ENCODE measurements at regions not wholly inside any gene's neighbourhood (a gene's known extent, or its start where the extent isn't known, plus 50 kb on each side); places are given as distances from the start of the nearest gene placed in this dataset.

DNA sequence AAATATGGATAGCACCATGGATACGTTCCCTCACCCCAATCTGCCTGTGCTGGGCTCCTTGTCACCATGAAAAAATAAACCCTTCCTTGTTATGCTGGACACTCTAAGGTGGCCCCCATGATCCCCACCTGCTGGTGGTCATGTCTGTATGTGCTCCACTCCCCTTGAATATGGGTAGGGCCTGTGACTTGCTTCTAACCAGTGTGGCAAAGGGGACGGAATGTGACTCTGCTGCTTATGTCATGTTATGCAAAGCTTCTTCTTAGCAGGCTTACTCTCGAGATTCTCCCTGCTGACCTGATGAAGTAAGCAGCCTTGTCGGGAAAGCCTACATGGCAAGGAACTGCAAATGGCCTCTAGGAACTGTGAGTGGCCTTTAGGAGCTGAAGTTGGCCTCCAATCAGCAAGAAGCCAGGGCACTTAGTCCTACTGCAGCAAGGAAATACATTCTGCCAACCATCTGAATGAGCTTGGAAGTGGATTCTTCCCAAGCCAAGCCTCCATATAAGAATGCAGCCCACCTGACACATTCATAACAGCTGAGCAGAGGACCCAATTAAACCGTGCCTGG is 159.9 kb downstream of the CCDC34 start:
- no peak overlapping the region for H3K27ac ChIP-seq
- DNase-seq = no peak
- no peak for ATAC-seq
- H3K4me3 ChIP-seq = no peak overlapping the region
- intact Hi-C loops (cut with DNase I) = no loop called here
- no peaks in the 10 kb centered on the region for H3K36me3 ChIP-seq
- no peaks in the 10 kb centered on the region for H3K9me3 ChIP-seq
- 75% methylated on average over 2 of the region's 5 CpGs for WGBS (ENCODE audit: insufficient coverage, low coverage, low lambda C conversion rate, missing lambda C conversion rate)
- peaks cover 0 to 14% (median 0%) of the 10 kb centered on the region in 4 donors for H3K4me1 ChIP-seq
- H3K27me3 ChIP-seq = no peaks in the 10 kb centered on the region
- TF ChIP-seq, protein P1, sequence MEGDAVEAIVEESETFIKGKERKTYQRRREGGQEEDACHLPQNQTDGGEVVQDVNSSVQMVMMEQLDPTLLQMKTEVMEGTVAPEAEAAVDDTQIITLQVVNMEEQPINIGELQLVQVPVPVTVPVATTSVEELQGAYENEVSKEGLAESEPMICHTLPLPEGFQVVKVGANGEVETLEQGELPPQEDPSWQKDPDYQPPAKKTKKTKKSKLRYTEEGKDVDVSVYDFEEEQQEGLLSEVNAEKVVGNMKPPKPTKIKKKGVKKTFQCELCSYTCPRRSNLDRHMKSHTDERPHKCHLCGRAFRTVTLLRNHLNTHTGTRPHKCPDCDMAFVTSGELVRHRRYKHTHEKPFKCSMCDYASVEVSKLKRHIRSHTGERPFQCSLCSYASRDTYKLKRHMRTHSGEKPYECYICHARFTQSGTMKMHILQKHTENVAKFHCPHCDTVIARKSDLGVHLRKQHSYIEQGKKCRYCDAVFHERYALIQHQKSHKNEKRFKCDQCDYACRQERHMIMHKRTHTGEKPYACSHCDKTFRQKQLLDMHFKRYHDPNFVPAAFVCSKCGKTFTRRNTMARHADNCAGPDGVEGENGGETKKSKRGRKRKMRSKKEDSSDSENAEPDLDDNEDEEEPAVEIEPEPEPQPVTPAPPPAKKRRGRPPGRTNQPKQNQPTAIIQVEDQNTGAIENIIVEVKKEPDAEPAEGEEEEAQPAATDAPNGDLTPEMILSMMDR (IDR thresholded peaks at IDR 0.05) = no peak
- no peak for TF ChIP-seq POLR2A (IDR thresholded peaks at IDR 0.05)

DNA sequence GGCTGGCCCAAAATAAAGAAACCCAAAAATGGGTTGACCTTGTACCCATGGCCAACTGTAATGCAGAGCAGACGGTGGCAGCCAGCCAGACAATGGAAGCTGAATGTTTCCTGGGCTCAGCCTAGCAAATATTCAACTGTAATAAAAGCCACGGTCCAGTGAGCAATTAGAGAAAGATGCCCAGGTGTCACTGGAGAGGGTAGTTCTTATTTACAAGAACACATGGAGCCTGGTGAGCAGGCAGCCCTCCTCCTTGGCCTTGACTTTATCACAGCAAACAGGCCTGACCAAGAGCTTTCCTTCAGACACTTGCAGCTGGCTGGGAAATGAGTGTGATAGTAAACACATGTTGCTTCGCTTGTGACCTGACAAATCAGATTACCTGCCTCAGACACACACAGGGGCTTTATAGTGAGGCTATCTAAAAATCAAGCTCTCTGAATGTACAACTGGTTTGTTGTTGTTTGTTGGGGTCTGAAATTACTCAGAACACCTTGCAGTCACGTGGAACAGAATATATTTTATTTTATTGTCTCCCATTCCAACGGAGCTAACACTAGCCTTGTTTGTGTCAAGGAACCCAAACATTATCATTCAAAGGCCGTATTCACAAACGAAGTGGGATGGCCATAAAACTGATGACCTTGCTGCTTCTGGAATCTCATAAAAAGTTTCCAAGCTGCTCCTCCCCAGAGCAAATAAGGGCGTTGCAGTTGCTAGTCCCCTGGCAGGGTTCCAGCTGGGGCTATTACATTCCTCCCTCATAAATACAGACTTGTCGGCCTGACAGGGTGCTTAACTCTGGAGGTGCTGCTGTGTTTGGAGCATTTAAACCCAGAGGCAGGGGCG is 161.1 kb downstream of the BBOX1 start:
- H3K27ac ChIP-seq = peak overlapping the region in 2 of 3 donors; percentile 20 to 25

GRCh38 chr11:27200779-27201453 is 160.3 kb downstream of the BBOX1 start:
- Histone ChIP-seq H3K27me3 (no peaks in the 10 kb centered on the region), H3K4me3 (no peak overlapping the region), H3K36me3 (no peaks in the 10 kb centered on the region), H3K9me3 (no peaks in the 10 kb centered on the region), H3K4me1 (peaks cover 0 to 14% (median 0%) of the 10 kb centered on the region in 4 donors), H3K27ac (no peak overlapping the region)
- TF ChIP-seq POLR2A (IDR thresholded peaks at IDR 0.05) = no peak
- TF ChIP-seq, protein P1 (IDR thresholded peaks at IDR 0.05) = no peak
- 92% methylated on average over 1 of the region's 1 CpG for WGBS (ENCODE audit: insufficient coverage, low coverage, low lambda C conversion rate, missing lambda C conversion rate)
- intact Hi-C loops (cut with DNase I) = no loop called here
- DNase-seq (no peak), ATAC-seq (no peak)

More for the DNA sequence above, 161.1 kb downstream of the BBOX1 start:
- TF ChIP-seq POLR2A (IDR thresholded peaks at IDR 0.05) = no peak
- 27% methylated on average over 10 of the region's 10 CpGs for WGBS (ENCODE audit: insufficient coverage, low coverage, low lambda C conversion rate, missing lambda C conversion rate)
- Histone ChIP-seq H3K36me3 (no peaks in the 10 kb centered on the region), H3K9me3 (no peaks in the 10 kb centered on the region), H3K4me3 (no peak overlapping the region), H3K27me3 (no peaks in the 10 kb centered on the region), H3K4me1 (peaks cover 0 to 14% (median 0%) of the 10 kb centered on the region in 4 donors)
- ATAC-seq = peak; percentile 76 to 89 (median 84)
- intact Hi-C loops (cut with DNase I) = no loop called here
- peak; percentile 65 to 77 (median 77) for DNase-seq

- intact Hi-C loops (cut with DNase I) = no loop called here
- no peaks in the 10 kb centered on the region for H3K27me3 ChIP-seq
- 76% methylated on average over 6 of the region's 6 CpGs for WGBS (ENCODE audit: insufficient coverage, low coverage, low lambda C conversion rate, missing lambda C conversion rate)
- DNase-seq (no peak), ATAC-seq (no peak)
- H3K36me3 ChIP-seq = no peaks in the 10 kb centered on the region
- H3K4me1 ChIP-seq = peaks cover 0 to 4% (median 0%) of the 10 kb centered on the region in 4 donors
- TF ChIP-seq POLR2A (IDR thresholded peaks at IDR 0.05) = no peak
- TF ChIP-seq, protein P1 (IDR thresholded peaks at IDR 0.05) = no peak
- no peak overlapping the region for H3K27ac ChIP-seq
- no peaks in the 10 kb centered on the region for H3K9me3 ChIP-seq
- no peak overlapping the region for H3K4me3 ChIP-seq
These were observed 155.7 kb downstream of the BBOX1 start for GRCh38 chr11:27196203-27196897.
